AG04449 (cell line): ENCODE measurements at regions not wholly inside any gene's neighbourhood (a gene's known extent, or its start where the extent isn't known, plus 50 kb on each side); places are given as distances from the start of the nearest gene placed in this dataset.

Source experiments
- CTCF ChIA-PET: fragments of 350-600 bp; formaldehyde crosslinking; extraction: SDS; loops from one replicate; lab custom pipeline; 2021; ENCODE audit warnings: antibody characterized with exemption; lab: Yijun Ruan, JAX
- POLR2A ChIA-PET: fragments of 400-600, 350-600 bp; formaldehyde crosslinking; extraction: SDS; loops from one replicate; lab custom pipeline; 2020; ENCODE audit warnings: antibody characterized with exemption, inconsistent platforms; lab: Yijun Ruan, JAX
- DNase-seq: peaks from one replicate; pipeline ENCODE4 v3.0.0-alpha.2; 2010; ENCODE audit warnings: low read depth, low spot score
- H3K4me3 ChIP-seq: 2 replicates; pipeline ENCODE4 v1.5.1; 2011; ENCODE audit warnings: low read depth, mild to moderate bottlenecking, control low read depth, low read length
- TF ChIP-seq, protein P1 (sequence below): IDR thresholded peaks from one replicate; pipeline ENCODE4 v1.5.1; 2011; ENCODE audit warnings: mild to moderate bottlenecking, moderate library complexity, low read length, control low read depth, inconsistent platforms; ENCODE audit not compliant: insufficient read depth; ENCODE audit errors: missing control alignments

DNA sequence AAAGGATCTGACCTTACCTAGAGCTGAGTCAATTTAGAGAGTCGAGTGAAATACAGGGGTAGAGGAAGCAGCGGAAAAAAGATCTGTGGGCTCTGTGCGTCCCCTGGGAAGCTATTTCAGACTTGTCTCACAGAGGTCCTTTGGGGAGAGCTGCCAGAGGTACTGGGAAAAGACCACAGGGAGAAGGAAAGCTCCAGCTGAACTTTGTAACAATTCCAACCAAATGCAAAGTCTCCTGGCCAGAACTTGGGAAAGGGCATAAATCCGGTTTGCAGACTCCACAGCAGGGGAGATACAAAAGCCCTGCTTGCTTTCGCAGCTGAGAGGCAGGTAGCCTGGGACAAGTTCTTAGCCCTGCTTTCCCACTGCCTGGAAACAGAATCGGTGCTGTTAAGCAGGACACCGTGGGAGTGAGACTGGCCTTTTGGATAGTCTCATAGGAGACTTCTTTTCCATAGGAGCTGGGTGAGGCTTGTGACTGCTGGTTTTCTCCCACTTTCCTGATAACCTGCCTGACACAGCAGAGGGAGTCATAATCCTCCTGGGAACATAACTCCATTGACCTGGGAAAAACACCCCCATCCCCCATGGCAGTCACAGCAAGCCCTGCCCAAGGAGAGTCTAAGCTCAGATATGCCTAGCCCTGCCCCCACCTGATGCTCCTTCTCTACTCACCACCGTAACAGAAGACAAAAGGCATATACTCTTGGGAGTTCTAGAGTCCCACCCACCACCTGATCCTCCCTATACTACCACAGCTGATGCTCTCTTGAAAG, 926.2 kb downstream of the KCNMA1 start:
- ChIA-PET POLR2A (no interaction called here), CTCF (no interaction called here)
- no peak for DNase-seq
- no peak overlapping the region for H3K4me3 ChIP-seq
- TF ChIP-seq, protein P1, sequence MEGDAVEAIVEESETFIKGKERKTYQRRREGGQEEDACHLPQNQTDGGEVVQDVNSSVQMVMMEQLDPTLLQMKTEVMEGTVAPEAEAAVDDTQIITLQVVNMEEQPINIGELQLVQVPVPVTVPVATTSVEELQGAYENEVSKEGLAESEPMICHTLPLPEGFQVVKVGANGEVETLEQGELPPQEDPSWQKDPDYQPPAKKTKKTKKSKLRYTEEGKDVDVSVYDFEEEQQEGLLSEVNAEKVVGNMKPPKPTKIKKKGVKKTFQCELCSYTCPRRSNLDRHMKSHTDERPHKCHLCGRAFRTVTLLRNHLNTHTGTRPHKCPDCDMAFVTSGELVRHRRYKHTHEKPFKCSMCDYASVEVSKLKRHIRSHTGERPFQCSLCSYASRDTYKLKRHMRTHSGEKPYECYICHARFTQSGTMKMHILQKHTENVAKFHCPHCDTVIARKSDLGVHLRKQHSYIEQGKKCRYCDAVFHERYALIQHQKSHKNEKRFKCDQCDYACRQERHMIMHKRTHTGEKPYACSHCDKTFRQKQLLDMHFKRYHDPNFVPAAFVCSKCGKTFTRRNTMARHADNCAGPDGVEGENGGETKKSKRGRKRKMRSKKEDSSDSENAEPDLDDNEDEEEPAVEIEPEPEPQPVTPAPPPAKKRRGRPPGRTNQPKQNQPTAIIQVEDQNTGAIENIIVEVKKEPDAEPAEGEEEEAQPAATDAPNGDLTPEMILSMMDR = no peak

DNA sequence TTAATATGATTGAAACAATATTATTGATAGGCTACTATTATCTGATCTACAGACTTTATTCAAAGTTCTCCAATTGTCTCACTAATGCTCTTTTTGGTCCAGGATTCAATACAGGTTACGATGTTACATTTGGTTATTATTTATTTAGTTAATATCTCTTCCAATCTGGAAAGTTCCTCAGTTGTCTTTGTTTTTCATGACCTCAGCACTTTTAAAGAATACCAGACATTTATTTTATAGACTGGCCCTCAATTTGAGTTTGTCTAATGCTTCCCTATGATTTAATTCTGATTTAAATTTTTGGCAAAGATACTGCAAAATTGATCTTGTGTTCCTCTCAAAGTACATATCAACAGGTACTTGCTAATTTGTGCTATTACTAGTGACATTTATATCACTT, 937.4 kb downstream of the KCNMA1 start:
- no peak overlapping the region for H3K4me3 ChIP-seq
- ChIA-PET CTCF (no interaction called here), POLR2A (interaction anchor here (0.6 kb wide), 1 partner anchor 664 kb away, joined by 3 read pairs; no protein-coding TSS in a partner anchor)
- no peak for DNase-seq
- TF ChIP-seq, protein P1 = no peak

DNA sequence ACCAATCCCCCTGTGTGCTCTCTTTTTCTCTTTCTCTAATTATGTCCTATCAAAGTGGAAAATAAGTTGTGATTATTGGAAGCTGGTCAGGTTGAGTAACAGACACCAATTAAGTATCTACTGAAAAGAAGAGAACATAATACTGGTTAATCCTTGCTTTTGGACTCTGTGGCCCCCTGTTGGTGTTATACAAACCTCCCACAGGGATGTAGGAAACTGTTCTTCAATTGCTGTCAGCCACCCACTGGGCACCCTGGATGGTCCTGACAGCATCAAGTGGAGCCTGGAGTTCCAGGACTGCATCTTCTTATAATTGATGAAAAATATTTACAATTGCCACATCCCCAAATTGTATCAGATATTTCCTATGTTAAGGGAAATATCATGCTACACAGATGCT, 939.7 kb downstream of the KCNMA1 start:
- CTCF ChIA-PET = no interaction called here
- H3K4me3 ChIP-seq = no peak overlapping the region
- TF ChIP-seq, protein P1 = no peak
- DNase-seq = no peak
- POLR2A ChIA-PET = no interaction called here

DNA sequence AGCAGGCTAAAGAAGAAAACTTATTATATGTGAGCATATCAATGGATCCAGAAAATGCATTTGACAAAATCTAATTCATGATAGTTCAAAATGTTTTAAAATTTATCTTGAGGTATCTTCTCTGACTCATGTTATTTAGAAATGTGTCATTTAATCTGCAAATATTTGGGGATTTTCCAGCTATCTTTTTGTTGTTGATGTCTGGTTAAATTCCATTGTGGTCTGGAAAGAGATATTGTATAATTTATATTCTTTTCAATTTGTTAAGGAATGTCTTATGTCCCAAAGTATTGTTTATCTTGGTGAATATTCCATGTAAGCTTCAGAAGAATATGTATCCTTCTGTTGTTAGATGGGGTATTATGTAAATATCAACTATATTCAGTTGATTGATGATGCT, 942.5 kb downstream of the KCNMA1 start:
- TF ChIP-seq, protein P1 = no peak
- CTCF ChIA-PET = no interaction called here
- POLR2A ChIA-PET = no interaction called here
- no peak for DNase-seq
- H3K4me3 ChIP-seq = no peak overlapping the region

DNA sequence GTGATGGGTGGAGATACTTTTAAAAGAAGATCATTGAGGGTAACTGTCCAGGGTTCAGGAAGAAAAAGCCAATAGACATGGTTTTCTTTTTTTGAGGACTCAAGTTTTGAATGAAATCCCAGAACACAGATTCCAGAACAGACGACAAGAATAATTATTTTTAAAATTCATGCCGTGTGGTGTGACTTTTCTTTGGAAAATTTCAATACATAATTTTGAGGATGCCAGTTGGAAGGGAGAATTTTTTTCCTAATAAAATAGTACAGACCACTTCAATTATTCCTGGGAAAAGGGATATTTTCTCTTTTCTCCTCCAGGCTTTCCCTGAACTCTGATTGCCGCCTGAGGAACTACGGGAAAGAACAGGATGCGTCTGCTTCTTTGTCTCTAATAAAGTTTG, 951.4 kb downstream of the KCNMA1 start:
- TF ChIP-seq, protein P1 = no peak
- POLR2A ChIA-PET = no interaction called here

DNA sequence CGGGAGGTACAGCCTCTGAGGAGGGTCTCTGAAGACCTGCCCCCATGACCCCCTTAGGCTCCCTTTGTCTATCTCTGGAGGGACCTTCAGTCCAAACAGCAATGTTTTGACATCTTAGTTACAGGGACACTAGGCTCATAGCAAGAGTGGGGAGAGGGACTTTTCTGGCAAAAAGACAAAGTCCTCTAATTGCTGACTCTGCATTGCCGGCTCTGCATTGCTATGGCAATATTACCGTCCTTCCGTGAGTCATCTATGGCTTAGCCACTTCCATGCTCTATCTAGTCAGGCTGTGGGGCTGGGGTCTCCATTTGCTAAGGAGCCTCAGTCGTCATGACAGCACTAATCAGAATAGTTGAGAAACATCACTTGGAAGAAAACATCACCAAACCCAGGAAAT, 952.6 kb downstream of the KCNMA1 start:
- ChIA-PET POLR2A (no interaction called here), CTCF (no interaction called here)
- TF ChIP-seq, protein P1 = no peak

More for the DNA sequence above, 951.4 kb downstream of the KCNMA1 start:
- H3K4me3 ChIP-seq = no peak overlapping the region
- CTCF ChIA-PET = no interaction called here
- DNase-seq = no peak

More for the DNA sequence above, 952.6 kb downstream of the KCNMA1 start:
- DNase-seq = no peak
- H3K4me3 ChIP-seq = no peak overlapping the region
